SK-N-SH (cell line): ENCODE measurements at regions not wholly inside any gene's neighbourhood (a gene's known extent, or its start where the extent isn't known, plus 50 kb on each side); places are given as distances from the start of the nearest gene placed in this dataset.

Experiments used
- CTCF ChIA-PET: fragments of 300-600, 350-600 bp; formaldehyde crosslinking; extraction: SDS; loops from one replicate; lab custom pipeline; 2021; lab: Yijun Ruan, JAX
- POLR2A ChIA-PET: fragments of 350-600 bp; sonication (Branson Sonifier 250); formaldehyde crosslinking; extraction: SDS; loops from one replicate; lab custom pipeline; 2020; ENCODE audit warnings: antibody characterized with exemption, inconsistent platforms; lab: Yijun Ruan, JAX
- DNase-seq: peaks from one replicate; pipeline ENCODE4 v3.0.0; 2012
- H2AFZ ChIP-seq: fragments of 200-600 bp; sonication (generic); 2 replicates; pipeline ENCODE4 v1.8.1; 2016; ENCODE audit warnings: antibody characterized with exemption, mild to moderate bottlenecking, low read depth
- H3F3A ChIP-seq: fragments of 200-600 bp; sonication (generic); replicated peaks from 2 replicates; pipeline ENCODE3; 2016; ENCODE audit warnings: antibody characterized with exemption, mild to moderate bottlenecking; ENCODE audit not compliant: insufficient read depth
- H3K27ac ChIP-seq, 2 experiments: fragments of 200-500 bp in 1 of 2; fragments of 200-600 bp in 1 of 2; sonication (Bioruptor generic) in 1 of 2; sonication (generic), shearing (Covaris generic) in 1 of 2; 2 replicates each; pipeline versions ENCODE4 v1.5.1 to v1.6.1; 2014 to 2016; ENCODE audit warnings: low read depth in 2 of 2, inconsistent platforms in 1 of 2, low read length in 1 of 2, mild to moderate bottlenecking in 1 of 2, mixed read lengths in 1 of 2
- H3K27me3 ChIP-seq: fragments of 200-600 bp; sonication (generic), shearing (Covaris generic); 2 replicates; pipeline ENCODE4 v1.6.1; 2016; ENCODE audit warnings: mixed run types; ENCODE audit not compliant: insufficient read depth
- H3K36me3 ChIP-seq, 2 experiments: fragments of 200-500 bp in 1 of 2; fragments of 200-600 bp in 1 of 2; sonication (Bioruptor generic) in 1 of 2; sonication (generic) in 1 of 2; replicated peaks in 1 of 2; 2 replicates each; pipeline versions ENCODE3 to v1.5.1; 2014 to 2016; ENCODE audit warnings: low read length in 1 of 2, mild to moderate bottlenecking in 1 of 2; ENCODE audit not compliant: insufficient read depth in 2 of 2, control insufficient read depth in 1 of 2
- H3K4me1 ChIP-seq, 2 experiments: fragments of 200-500 bp in 1 of 2; fragments of 200-600 bp in 1 of 2; sonication (Bioruptor generic) in 1 of 2; sonication (generic), shearing (Covaris generic) in 1 of 2; 2 replicates each; pipeline versions ENCODE4 v1.5.1 to v1.6.1; 2014 to 2016; ENCODE audit warnings: low read depth in 1 of 2, low read length in 1 of 2, mixed run types in 1 of 2; ENCODE audit not compliant: insufficient read depth in 2 of 2, control insufficient read depth in 1 of 2
- H3K4me2 ChIP-seq: fragments of 200-600 bp; sonication (generic), shearing (Covaris generic); 2 replicates; pipeline ENCODE4 v1.6.1; 2017; ENCODE audit warnings: mixed run types
- H3K4me3 ChIP-seq, 2 experiments: fragments of 200-500 bp in 1 of 2; fragments of 200-600 bp in 1 of 2; sonication (Bioruptor generic) in 1 of 2; sonication (generic), shearing (Covaris generic) in 1 of 2; 2 replicates each; pipeline versions ENCODE4 v1.5.1 to v1.8.1; 2014 to 2016; ENCODE audit warnings: low read depth in 2 of 2, inconsistent platforms in 1 of 2, low read length in 1 of 2, mild to moderate bottlenecking in 1 of 2, mixed read lengths in 1 of 2, moderate library complexity in 1 of 2
- H3K79me2 ChIP-seq: fragments of 200-600 bp; sonication (generic); 2 replicates; pipeline ENCODE4 v1.8.1; 2017; ENCODE audit warnings: mild to moderate bottlenecking; ENCODE audit not compliant: insufficient read depth
- H3K9ac ChIP-seq: fragments of 200-600 bp; sonication (generic); 2 replicates; pipeline ENCODE4 v1.6.1; 2017; ENCODE audit warnings: mixed run types
- H3K9me2 ChIP-seq: fragments of 200-600 bp; sonication (generic); 2 replicates; pipeline ENCODE4 v1.6.1; 2017; ENCODE audit warnings: mixed run types
- H3K9me3 ChIP-seq: fragments of 200-600 bp; sonication (generic); 2 replicates; pipeline ENCODE4 v1.6.1; 2017; ENCODE audit warnings: mixed run types, mild to moderate bottlenecking, moderate library complexity
- H4K20me1 ChIP-seq: fragments of 200-600 bp; sonication (generic); 2 replicates; pipeline ENCODE4 v1.6.1; 2017; ENCODE audit warnings: mild to moderate bottlenecking, mixed run types; ENCODE audit not compliant: insufficient read depth
- CHD2 ChIP-seq: fragments of 150-350 bp; IDR thresholded peaks from 2 replicates; pipeline ENCODE4 v1.6.1; 2018; ENCODE audit warnings: low read length; ENCODE audit not compliant: partially characterized antibody
- ELF1 ChIP-seq: IDR thresholded peaks from 2 replicates; pipeline ENCODE4 v1.4.0; 2012
- EP300 ChIP-seq, 2 experiments: IDR thresholded peaks; 2 replicates each; pipeline versions ENCODE4 v1.4.0 to v1.6.1; 2012; ENCODE audit warnings: borderline replicate concordance in 1 of 2, low read depth in 1 of 2, low read length in 1 of 2
- EZH2phosphoT487 ChIP-seq: fragments of 200-600 bp; sonication (generic); IDR thresholded peaks from 2 replicates; pipeline ENCODE4 v1.6.1; 2017; ENCODE audit warnings: low read depth, mixed run types, mild to moderate bottlenecking, antibody characterized with exemption, moderate library complexity, borderline replicate concordance
- FOSL2 ChIP-seq: IDR thresholded peaks from 2 replicates; pipeline ENCODE4 v1.4.0; 2012; ENCODE audit warnings: low read depth, mild to moderate bottlenecking, moderate library complexity, borderline replicate concordance
- IRF3 ChIP-seq: fragments of 150-350 bp; IDR thresholded peaks from 2 replicates; pipeline ENCODE4 v1.6.1; 2016; ENCODE audit warnings: mild to moderate bottlenecking, low read depth, low read length
- MAX ChIP-seq: IDR thresholded peaks from 2 replicates; pipeline ENCODE4 v1.4.0; 2012; ENCODE audit warnings: low read depth
- MXI1 ChIP-seq: IDR thresholded peaks from 2 replicates; pipeline ENCODE4 v1.6.1; 2012; ENCODE audit warnings: mild to moderate bottlenecking, low read depth, low read length, improper control_type of control experiment
- NRF1 ChIP-seq: IDR thresholded peaks from 2 replicates; pipeline ENCODE4 v1.6.1; 2012; ENCODE audit warnings: low read depth, mild to moderate bottlenecking, low read length
- RAD21 ChIP-seq: IDR thresholded peaks from 2 replicates; pipeline ENCODE4 v1.6.1; 2012; ENCODE audit warnings: mild to moderate bottlenecking, low read length
- RFX5 ChIP-seq: IDR thresholded peaks from 2 replicates; pipeline ENCODE4 v1.6.1; 2012; ENCODE audit warnings: mild to moderate bottlenecking, improper control_type of control experiment, low read length
- RXRA ChIP-seq: IDR thresholded peaks from 2 replicates; pipeline ENCODE4 v1.4.0; 2012; ENCODE audit warnings: low read depth, mild to moderate bottlenecking, borderline replicate concordance
- SIN3A ChIP-seq: IDR thresholded peaks from 2 replicates; pipeline ENCODE4 v1.6.1; 2012; ENCODE audit warnings: low read depth, mild to moderate bottlenecking, low read length, moderate library complexity, borderline replicate concordance
- YY1 ChIP-seq: IDR thresholded peaks from 2 replicates; pipeline ENCODE4 v1.4.0; 2012; ENCODE audit warnings: low read depth, mild to moderate bottlenecking
- WGBS: methylation state at CpG from one replicate; pipeline ENCODE4 v1.1.6; 2017; ENCODE audit warnings: low lambda C conversion rate; 5-methylcytosine and 5-hydroxymethylcytosine counted together

- ChIA-PET CTCF (interaction anchor here (1.4 kb wide), 1 partner anchor 11 kb away, joined by 8 read pairs; no protein-coding TSS in a partner anchor), POLR2A (no interaction called here)
- no peaks in the 10 kb centered on the region for H3K9me2 ChIP-seq
- WGBS: 15% methylated on average over 5 of the region's 5 CpGs
- TF ChIP-seq NRF1 (no peak), RXRA (no peak), MAX (no peak), FOSL2 (no peak), SIN3A (no peak), ELF1 (no peak)
- H3K27me3 ChIP-seq: no peaks in the 10 kb centered on the region
- no peaks in the 10 kb centered on the region for H4K20me1 ChIP-seq
- H3K36me3 ChIP-seq: no peaks in the 10 kb centered on the region
- no peak overlapping the region for H3K9ac ChIP-seq
- H3F3A ChIP-seq: no peaks in the 10 kb centered on the region
- no peak overlapping the region for H3K27ac ChIP-seq
- H3K4me2 ChIP-seq: no peak overlapping the region
- H3K4me1 ChIP-seq: no peaks in the 10 kb centered on the region
- no peak overlapping the region for H2AFZ ChIP-seq
- no peak for DNase-seq
- H3K9me3 ChIP-seq: no peaks in the 10 kb centered on the region
- no peak overlapping the region for H3K4me3 ChIP-seq
- no peaks in the 10 kb centered on the region for H3K79me2 ChIP-seq
Observed at GRCh38 chr2:126476691-126477090, 179.3 kb upstream of the GYPC start.

GRCh38 chr2:126480033-126480432 is 175.9 kb upstream of the GYPC start:
- DNase-seq: no peak
- H2AFZ ChIP-seq: no peak overlapping the region
- H3K27ac ChIP-seq: no peak overlapping the region
- 19% methylated on average over 2 of the region's 2 CpGs for WGBS
- no peaks in the 10 kb centered on the region for H3K36me3 ChIP-seq
- POLR2A ChIA-PET: no interaction called here
- H3K4me2 ChIP-seq: no peak overlapping the region
- TF ChIP-seq RAD21 (no peak), IRF3 (no peak), CHD2 (no peak), RXRA (no peak), EZH2phosphoT487 (no peak), YY1 (no peak), SIN3A (no peak), EP300 (IDR thresholded peaks at IDR 0.05; ENCODE audit: borderline replicate concordance in 1 of 2, low read depth in 1 of 2, low read length in 1 of 2) (no peak), MXI1 (no peak), RFX5 (no peak)
- H3K9me2 ChIP-seq: no peaks in the 10 kb centered on the region
- no peaks in the 10 kb centered on the region for H3F3A ChIP-seq
- H3K9ac ChIP-seq: no peak overlapping the region
- no peaks in the 10 kb centered on the region for H4K20me1 ChIP-seq
- H3K4me1 ChIP-seq: no peaks in the 10 kb centered on the region
- H3K9me3 ChIP-seq: no peaks in the 10 kb centered on the region
- CTCF ChIA-PET: no interaction called here
- no peaks in the 10 kb centered on the region for H3K27me3 ChIP-seq
- no peak overlapping the region for H3K4me3 ChIP-seq
- no peaks in the 10 kb centered on the region for H3K79me2 ChIP-seq
